H1 (cell line): ENCODE measurements at regions not wholly inside any gene's neighbourhood (a gene's known extent, or its start where the extent isn't known, plus 50 kb on each side); places are given as distances from the start of the nearest gene placed in this dataset.

Experiments used
- CTCF ChIA-PET: fragments of 300-600 bp; sonication (Branson Sonifier 250); formaldehyde crosslinking; loops from one replicate; lab custom pipeline; 2021; ENCODE audit not compliant: partially characterized antibody; lab: Charles Lee
- POLR2A ChIA-PET: fragments of 300-600 bp; sonication (Branson Sonifier 250); formaldehyde crosslinking; loops from one replicate; lab custom pipeline; 2021; ENCODE audit warnings: inconsistent platforms; ENCODE audit not compliant: partially characterized antibody; lab: Charles Lee
- DNase-seq, 2 experiments: peaks; one replicate each; pipeline versions ENCODE4 v3.0.0 to v3.0.0-alpha.2; 2010 to 2022; ENCODE audit warnings: low spot score in 2 of 2, low read depth in 1 of 2, mixed read lengths in 1 of 2
- FAIRE-seq: peaks from 2 replicates; lab custom pipeline; 2011; peaks lifted over from hg19 to GRCh38; lab: Jason Lieb, UNC
- H2AFZ ChIP-seq: 2 replicates; pipeline ENCODE4 v1.8.1; 2012; ENCODE audit warnings: low read length, inconsistent platforms
- H2AK5ac ChIP-seq: 2 replicates; pipeline ENCODE4 v1.6.1; 2013; ENCODE audit warnings: low read depth, low read length
- H2BK120ac ChIP-seq: replicated peaks from 2 replicates; pipeline ENCODE3; 2013; ENCODE audit warnings: low read depth, low read length, inconsistent platforms
- H2BK12ac ChIP-seq: 2 replicates; pipeline ENCODE4 v1.6.1; 2013; ENCODE audit warnings: low read depth, low read length
- H2BK15ac ChIP-seq: 2 replicates; pipeline ENCODE4 v1.6.1; 2013; ENCODE audit warnings: low read length
- H2BK20ac ChIP-seq: 2 replicates; pipeline ENCODE4 v1.6.1; 2013; ENCODE audit warnings: low read length
- H2BK5ac ChIP-seq: 2 replicates; pipeline ENCODE4 v1.6.1; 2013; ENCODE audit warnings: low read depth, low read length
- H3K14ac ChIP-seq: 2 replicates; pipeline ENCODE4 v1.6.1; 2013; ENCODE audit warnings: inconsistent platforms; ENCODE audit not compliant: insufficient read length
- H3K18ac ChIP-seq: 2 replicates; pipeline ENCODE4 v1.6.1; 2013; ENCODE audit warnings: low read length; ENCODE audit errors: extremely low read depth
- H3K23ac ChIP-seq: 2 replicates; pipeline ENCODE4 v1.6.1; 2013; ENCODE audit warnings: inconsistent platforms; ENCODE audit not compliant: insufficient read length
- H3K23me2 ChIP-seq: 2 replicates; pipeline ENCODE4 v1.6.1; 2013; ENCODE audit warnings: low read depth, low read length
- H3K27ac ChIP-seq: 2 replicates; pipeline ENCODE4 v1.6.1; 2011; ENCODE audit warnings: low read depth, low read length, inconsistent platforms
- H3K27me3 ChIP-seq, 4 experiments: replicated peaks in 1 of 4; 1 replicate in 1 of 4; 2 replicates in 3 of 4; pipeline versions ENCODE4 v1.6.1 to v1.8.1; 2011 to 2013; ENCODE audit warnings: low read length in 3 of 4, mild to moderate bottlenecking in 3 of 4, inconsistent platforms in 2 of 4, mixed read lengths in 2 of 4, moderate library complexity in 1 of 4; ENCODE audit not compliant: control insufficient read depth in 3 of 4, insufficient read depth in 3 of 4; ENCODE audit errors: extremely low read depth in 1 of 4
- H3K36me3 ChIP-seq, 4 experiments: 2 replicates each; pipeline versions ENCODE4 v1.6.1 to v1.8.1; 2011 to 2013; ENCODE audit warnings: mild to moderate bottlenecking in 4 of 4, low read length in 3 of 4, moderate library complexity in 2 of 4, control low read depth in 1 of 4, inconsistent platforms in 1 of 4; ENCODE audit not compliant: insufficient read depth in 4 of 4, control insufficient read depth in 2 of 4
- H3K4ac ChIP-seq: replicated peaks from 2 replicates; pipeline ENCODE3; 2013; ENCODE audit warnings: low read length, low read depth, mixed read lengths, inconsistent platforms; ENCODE audit not compliant: insufficient read length
- H3K4me1 ChIP-seq, 4 experiments: replicated peaks in 1 of 4; 1 replicate in 1 of 4; 2 replicates in 3 of 4; pipeline versions ENCODE4 v1.6.1 to v1.8.1; 2011 to 2013; ENCODE audit warnings: low read length in 3 of 4, inconsistent platforms in 2 of 4, mixed read lengths in 1 of 4; ENCODE audit not compliant: insufficient read depth in 4 of 4, control insufficient read depth in 3 of 4
- H3K4me2 ChIP-seq, 2 experiments: 2 replicates each; pipeline versions ENCODE4 v1.6.1 to v1.8.1; 2011 to 2013; ENCODE audit warnings: low read depth in 2 of 2, low read length in 2 of 2, control low read depth in 1 of 2, inconsistent platforms in 1 of 2, mild to moderate bottlenecking in 1 of 2; ENCODE audit not compliant: insufficient read depth in 1 of 2
- H3K4me3 ChIP-seq, 4 experiments: fragments of 200-600, 300-600 bp in 1 of 4; sonication (generic), shearing (Covaris generic), sonication (Bioruptor Twin) in 1 of 4; 2 replicates each; pipeline versions ENCODE4 v1.5.1 to v1.8.1; 2011 to 2016; ENCODE audit warnings: low read length in 4 of 4, low read depth in 3 of 4, control low read depth in 2 of 4, inconsistent platforms in 2 of 4, mild to moderate bottlenecking in 2 of 4, mixed read lengths in 1 of 4, moderate library complexity in 1 of 4; ENCODE audit not compliant: insufficient read depth in 2 of 4; ENCODE audit errors: extremely low read depth in 1 of 4
- H3K56ac ChIP-seq: replicated peaks from 2 replicates; pipeline ENCODE3; 2013; ENCODE audit warnings: low read depth, mild to moderate bottlenecking, mixed read lengths, low read length, inconsistent platforms; ENCODE audit not compliant: insufficient read length
- H3K79me1 ChIP-seq: 2 replicates; pipeline ENCODE4 v1.6.1; 2013; ENCODE audit warnings: low read depth, low read length, control low read depth
- H3K79me2 ChIP-seq, 2 experiments: 2 replicates each; pipeline versions ENCODE4 v1.6.1 to v1.8.1; 2012 to 2013; ENCODE audit warnings: low read length in 2 of 2, mild to moderate bottlenecking in 2 of 2, inconsistent platforms in 1 of 2; ENCODE audit not compliant: insufficient read depth in 2 of 2, control insufficient read depth in 1 of 2
- H3K9ac ChIP-seq, 4 experiments: replicated peaks in 1 of 4; 1 replicate in 1 of 4; 2 replicates in 3 of 4; pipeline versions ENCODE4 v1.6.1 to v1.8.1; 2011 to 2013; ENCODE audit warnings: low read depth in 3 of 4, low read length in 3 of 4, control low read depth in 2 of 4, mild to moderate bottlenecking in 2 of 4, moderate library complexity in 2 of 4, inconsistent platforms in 1 of 4; ENCODE audit errors: extremely low read depth in 1 of 4
- H3K9me3 ChIP-seq, 2 experiments: 2 replicates each; pipeline versions ENCODE4 v1.6.1 to v1.8.1; 2012 to 2013; ENCODE audit warnings: mild to moderate bottlenecking in 2 of 2, moderate library complexity in 2 of 2, control low read depth in 1 of 2, inconsistent platforms in 1 of 2, low read depth in 1 of 2, low read length in 1 of 2, mixed read lengths in 1 of 2; ENCODE audit not compliant: insufficient read depth in 2 of 2
- H4K20me1 ChIP-seq, 2 experiments: replicated peaks in 1 of 2; 2 replicates each; pipeline versions ENCODE3 to v1.8.1; 2011 to 2013; ENCODE audit warnings: inconsistent platforms in 2 of 2, low read length in 2 of 2, mild to moderate bottlenecking in 1 of 2; ENCODE audit not compliant: insufficient read depth in 2 of 2, control insufficient read depth in 1 of 2
- H4K5ac ChIP-seq: 2 replicates; pipeline ENCODE4 v1.6.1; 2013; ENCODE audit warnings: low read length, low read depth, mixed read lengths, inconsistent platforms; ENCODE audit not compliant: insufficient read length
- H4K8ac ChIP-seq: 2 replicates; pipeline ENCODE4 v1.8.0; 2013; ENCODE audit warnings: mild to moderate bottlenecking, moderate library complexity, low read length, inconsistent platforms; ENCODE audit not compliant: insufficient read depth; ENCODE audit errors: extremely low read depth
- H4K91ac ChIP-seq: replicated peaks from 2 replicates; pipeline ENCODE3; 2013; ENCODE audit warnings: low read length, mixed read lengths, inconsistent platforms; ENCODE audit not compliant: insufficient read length
- CHD2 ChIP-seq: IDR thresholded peaks from 2 replicates; pipeline ENCODE4 v1.6.1; 2012; ENCODE audit warnings: low read length, improper control_type of control experiment
- CTCF ChIP-seq, 3 experiments: IDR thresholded peaks; 1 replicate in 2 of 3; 2 replicates in 1 of 3; pipeline versions ENCODE4 v1.5.1 to v1.6.1; 2011; ENCODE audit warnings: low read length in 3 of 3, mild to moderate bottlenecking in 3 of 3, inconsistent platforms in 2 of 3, low read depth in 1 of 3, moderate library complexity in 1 of 3; ENCODE audit not compliant: insufficient read depth in 1 of 3; ENCODE audit errors: control extremely low read depth in 1 of 3
- EGR1 ChIP-seq: IDR thresholded peaks from 2 replicates; pipeline ENCODE4 v1.6.1; 2011; ENCODE audit warnings: low read depth, low read length, borderline replicate concordance
- PHF8 ChIP-seq: fragments of 200-600 bp; sonication (generic); conservative IDR thresholded peaks from 2 replicates; pipeline ENCODE4 v1.7.1; 2012; ENCODE audit warnings: low read depth, mild to moderate bottlenecking, inconsistent platforms, low read length, moderate library complexity
- RAD21 ChIP-seq, 2 experiments: IDR thresholded peaks in 1 of 2; conservative IDR thresholded peaks in 1 of 2; 2 replicates each; pipeline ENCODE4 v1.6.1; 2011; ENCODE audit warnings: low read depth in 2 of 2, low read length in 2 of 2, improper control_type of control experiment in 1 of 2, inconsistent platforms in 1 of 2, mild to moderate bottlenecking in 1 of 2, moderate library complexity in 1 of 2
- SP2 ChIP-seq: IDR thresholded peaks from 2 replicates; pipeline ENCODE4 v1.6.1; 2012; ENCODE audit warnings: mild to moderate bottlenecking, low read length, inconsistent platforms
- WGBS, 2 experiments: shearing (Covaris generic) in 1 of 2; methylation state at CpG; one replicate each; pipeline versions ENCODE4 v1.1.6 to v1.1.7; 2013 to 2015; ENCODE audit warnings: low lambda C conversion rate in 2 of 2, mixed read lengths in 2 of 2, inconsistent platforms in 1 of 2, low coverage in 1 of 2, missing lambda C conversion rate in 1 of 2; ENCODE audit not compliant: insufficient replicate concordance in 2 of 2, insufficient coverage in 1 of 2, insufficient read length in 1 of 2; ENCODE audit errors: extremely low coverage in 1 of 2, missing lambda C conversion rate in 1 of 2; 5-methylcytosine and 5-hydroxymethylcytosine counted together

GRCh38 chr11:25981998-25982397 lies 349.9 kb upstream of the ANO3 start:
- H2BK5ac ChIP-seq: no peak overlapping the region
- H3K23me2 ChIP-seq: no peaks in the 10 kb centered on the region
- no peak for DNase-seq
- no peak overlapping the region for H2BK120ac ChIP-seq
- WGBS, 2 experiments: 59% methylated on average over 4 of the region's 4 CpGs; no CpG with 5 or more reads in 1 of the 2 experiments
- no peak overlapping the region for H3K4me2 ChIP-seq
- no peak overlapping the region for H3K14ac ChIP-seq
- no peaks in the 10 kb centered on the region for H3K36me3 ChIP-seq
- H3K18ac ChIP-seq: no peak overlapping the region
- peak; percentile 86 for FAIRE-seq
- H3K4me1 ChIP-seq: no peaks in the 10 kb centered on the region
- no peak overlapping the region for H2AK5ac ChIP-seq
- no peak overlapping the region for H3K23ac ChIP-seq
- no peak overlapping the region for H4K5ac ChIP-seq
- ChIA-PET CTCF (interaction anchor here (0.6 to 6.9 kb wide), 53 partner anchors 9 to 1177 kb away, joined by 3 to 70 read pairs (median 4); no protein-coding TSS in a partner anchor), POLR2A (no interaction called here)
- no peak overlapping the region for H2BK12ac ChIP-seq
- no peak overlapping the region for H3K27ac ChIP-seq
- no peaks in the 10 kb centered on the region for H3K79me1 ChIP-seq
- no peak overlapping the region for H2BK15ac ChIP-seq
- 0 out of 2 replicates have a peak overlapping the region, but pooled peaks have one; percentile 26 for H2AFZ ChIP-seq
- no peaks in the 10 kb centered on the region for H3K9me3 ChIP-seq
- H4K91ac ChIP-seq: no peak overlapping the region
- no peak overlapping the region for H2BK20ac ChIP-seq
- H3K79me2 ChIP-seq: no peaks in the 10 kb centered on the region
- H3K9ac ChIP-seq: no peak overlapping the region
- no peaks in the 10 kb centered on the region for H4K20me1 ChIP-seq
- no peaks in the 10 kb centered on the region for H3K27me3 ChIP-seq
- H4K8ac ChIP-seq: no peak overlapping the region
- no peak overlapping the region for H3K4me3 ChIP-seq
- no peak overlapping the region for H3K56ac ChIP-seq
- H3K4ac ChIP-seq: no peak overlapping the region
- TF ChIP-seq SP2 (no peak), RAD21 (IDR thresholded peaks at IDR 0.05 in 1 of 2, conservative IDR thresholded peaks at IDR 0.05 in 1 of 2; ENCODE audit: low read depth in 2 of 2, low read length in 2 of 2) (peak; percentile 87 to 88), EGR1 (no peak), PHF8 (no peak), CTCF (IDR thresholded peaks at IDR 0.05; ENCODE audit: control extremely low read depth in 1 of 3, insufficient read depth in 1 of 3, low read depth in 1 of 3, low read length in 3 of 3) (peak in 2 of 3 experiments; percentile 42 to 69; a peak in 3 of 4 replicates), CHD2 (no peak)
